K562 (cell line): ENCODE measurements at regions not wholly inside any gene's neighbourhood (a gene's known extent, or its start where the extent isn't known, plus 50 kb on each side); places are given as distances from the start of the nearest gene placed in this dataset.

Experiments
- ATAC-seq: fragments of 200-7000 bp; cut with Tn5 transposase; 3 replicates; pipeline ENCODE4 v1.9.1; 2020; ENCODE audit warnings: moderate library complexity
- BruUV-seq: library from RNA; stranded (reverse); fragments of 400-500 nt; replicated peaks from 2 replicates; lab custom pipeline; 2021; lab: Mats Ljungman, UMichigan
- CTCF ChIA-PET: fragments of 300-600 bp; formaldehyde crosslinking; extraction: SDS; loops from one replicate; lab custom pipeline; 2021; ENCODE audit warnings: low intra/inter-chr PET ratio; lab: Yijun Ruan, JAX
- POLR2A ChIA-PET: fragments of 300-600, 350-650 bp; sonication (Branson Sonifier 250); formaldehyde crosslinking; extraction: SDS; loops from one replicate; lab custom pipeline; 2021; ENCODE audit warnings: antibody characterized with exemption, inconsistent platforms; lab: Yijun Ruan, JAX
- DNase-seq, 4 experiments: peaks; one replicate each; pipeline versions ENCODE4 v3.0.0 to v3.0.0-alpha.2; 2011 to 2018; ENCODE audit warnings: low spot score in 3 of 4, mixed read lengths in 3 of 4; ENCODE audit errors: extremely low read depth in 1 of 4
- FAIRE-seq: peaks from 2 replicates; lab custom pipeline; 2011; peaks lifted over from hg19 to GRCh38; lab: Jason Lieb, UNC
- H2AFZ ChIP-seq: 2 replicates; pipeline ENCODE4 v1.6.0; 2011; ENCODE audit warnings: low read depth, low read length, control low read depth, inconsistent platforms
- H3K27ac ChIP-seq: fragments of 200-600 bp; 3 replicates; pipeline ENCODE4 v1.8.0; 2011; ENCODE audit warnings: low read depth, mild to moderate bottlenecking, control low read depth, inconsistent platforms, low read length, moderate library complexity, mixed read lengths; ENCODE audit errors: extremely low read depth
- H3K27me3 ChIP-seq, 2 experiments: fragments of 300-600 bp in 1 of 2; 2 replicates in 1 of 2; 3 replicates in 1 of 2; pipeline versions ENCODE4 v1.6.0 to v1.8.0; 2011; ENCODE audit warnings: inconsistent platforms in 2 of 2, low read length in 2 of 2, mild to moderate bottlenecking in 1 of 2, mixed read lengths in 1 of 2, moderate library complexity in 1 of 2; ENCODE audit not compliant: control insufficient read depth in 2 of 2, insufficient read depth in 2 of 2
- H3K36me3 ChIP-seq: fragments of 300-600 bp; 3 replicates; pipeline ENCODE4 v1.8.0; 2011; ENCODE audit warnings: mild to moderate bottlenecking, low read length, inconsistent platforms; ENCODE audit not compliant: control insufficient read depth, insufficient read depth
- H3K4me1 ChIP-seq, 2 experiments: fragments of 200-600 bp in 1 of 2; replicated peaks in 1 of 2; 2 replicates in 1 of 2; 3 replicates in 1 of 2; pipeline versions ENCODE4 v1.5.1 to v1.8.0; 2011; ENCODE audit warnings: inconsistent platforms in 2 of 2, low read length in 2 of 2, mild to moderate bottlenecking in 1 of 2, mixed read lengths in 1 of 2, moderate library complexity in 1 of 2; ENCODE audit not compliant: control insufficient read depth in 2 of 2, insufficient read depth in 2 of 2
- H3K4me2 ChIP-seq: 2 replicates; pipeline ENCODE4 v1.6.1; 2011; ENCODE audit warnings: low read length, control low read depth, inconsistent platforms, mixed read lengths; ENCODE audit not compliant: insufficient read depth
- H3K4me3 ChIP-seq: fragments of 200-600 bp; sonication (generic), shearing (Covaris generic); 2 replicates; pipeline ENCODE4 v1.5.1; 2016; ENCODE audit warnings: control low read depth, inconsistent platforms
- H3K79me2 ChIP-seq: fragments of 200-600 bp; 3 replicates; pipeline ENCODE4 v1.8.0; 2011; ENCODE audit warnings: low read length, inconsistent platforms; ENCODE audit not compliant: control insufficient read depth, insufficient read depth
- H3K9ac ChIP-seq, 2 experiments: 2 replicates each; pipeline versions ENCODE4 v1.6.0 to v1.6.1; 2011; ENCODE audit warnings: low read depth in 2 of 2, low read length in 2 of 2, control low read depth in 1 of 2, inconsistent platforms in 1 of 2, mild to moderate bottlenecking in 1 of 2, mixed read lengths in 1 of 2; ENCODE audit not compliant: insufficient read depth in 1 of 2
- H3K9me1 ChIP-seq: one replicate; pipeline ENCODE4 v1.6.0; 2011; ENCODE audit warnings: inconsistent platforms, mild to moderate bottlenecking, low read length, moderate library complexity; ENCODE audit not compliant: control insufficient read depth, insufficient read depth
- H3K9me3 ChIP-seq: replicated peaks from 2 replicates; pipeline ENCODE4 v1.5.1; 2011; ENCODE audit warnings: low read depth, low read length, inconsistent platforms; ENCODE audit not compliant: control insufficient read depth, insufficient read depth
- H4K20me1 ChIP-seq: replicated peaks from 2 replicates; pipeline ENCODE4 v1.6.1; 2011; ENCODE audit warnings: low read length, inconsistent platforms, mixed read lengths; ENCODE audit not compliant: control insufficient read depth, insufficient read depth
- CBX8 ChIP-seq: fragments of 200-600 bp; sonication (generic); IDR thresholded peaks from 2 replicates; pipeline ENCODE4 v1.6.1; 2012; ENCODE audit warnings: borderline replicate concordance, mixed run types, low read depth, mild to moderate bottlenecking, moderate library complexity, mixed read lengths, low read length, control low read depth, inconsistent platforms; ENCODE audit not compliant: poor library complexity, severe bottlenecking; ENCODE audit errors: extremely low read depth
- KDM2B ChIP-seq: fragments of 250-450 bp; sonication (Bioruptor Pico); IDR thresholded peaks from 2 replicates; pipeline ENCODE4 v1.8.0; 2021; ENCODE audit warnings: mild to moderate bottlenecking, moderate library complexity
- TFAM ChIP-seq: fragments of 250-450 bp; sonication (Bioruptor Pico); conservative IDR thresholded peaks from 2 replicates; pipeline ENCODE4 v1.5.0; 2021; ENCODE audit warnings: mild to moderate bottlenecking, moderate library complexity
- WGBS: fragments of 100-300 bp; shearing (Covaris generic); methylation state at CpG from one replicate; pipeline ENCODE4 v1.1.6; 2016; ENCODE audit warnings: low coverage, mixed read lengths; ENCODE audit not compliant: insufficient coverage; ENCODE audit errors: missing lambda C conversion rate; 5-methylcytosine and 5-hydroxymethylcytosine counted together
- in situ Hi-C: fragments of 300-500 bp; cut with MboI; formaldehyde crosslinking; loops from 4 replicates; pipeline ENCODE4 v1.15.0; 2018; ENCODE audit warnings: inconsistent platforms, mixed read lengths
- intact Hi-C: fragments of 100-400 bp; cut with micrococcal nuclease; formaldehyde crosslinking; loops from 2 replicates; pipeline ENCODE4 v1.14.2; 2022
- TF ChIP-seq, protein P1 (sequence below): fragments of 450-650 bp; formaldehyde crosslinking; IDR thresholded peaks from 2 replicates; pipeline ENCODE4 v1.4.0; 2022; ENCODE audit warnings: missing genetic modification characterization

DNA sequence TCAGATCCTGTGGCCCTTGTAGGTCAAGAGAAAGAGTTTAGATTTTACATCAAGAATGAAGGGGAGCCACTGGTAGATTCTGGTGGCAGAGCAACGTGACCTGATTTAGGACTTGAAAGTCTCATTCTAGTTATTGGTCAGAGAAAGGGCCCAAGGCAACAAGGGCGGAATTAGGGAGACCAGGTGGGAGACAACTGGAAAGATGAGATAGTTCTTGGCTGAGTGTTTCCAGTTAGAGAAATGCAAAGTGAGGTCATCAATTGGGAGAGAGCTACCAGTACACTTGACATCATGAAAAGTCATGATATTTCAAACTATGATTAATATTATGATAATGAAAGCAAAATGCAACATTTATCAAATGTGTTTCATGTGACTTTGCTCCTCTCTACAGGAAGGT, 147.2 kb upstream of the FAM20A start:
- in situ Hi-C loops, result no loop called here
- TF ChIP-seq TFAM (CRISPR knock-in tag) (no peak), CBX8 (no peak), KDM2B (CRISPR knock-in tag) (no peak)
- TF ChIP-seq, protein P1, sequence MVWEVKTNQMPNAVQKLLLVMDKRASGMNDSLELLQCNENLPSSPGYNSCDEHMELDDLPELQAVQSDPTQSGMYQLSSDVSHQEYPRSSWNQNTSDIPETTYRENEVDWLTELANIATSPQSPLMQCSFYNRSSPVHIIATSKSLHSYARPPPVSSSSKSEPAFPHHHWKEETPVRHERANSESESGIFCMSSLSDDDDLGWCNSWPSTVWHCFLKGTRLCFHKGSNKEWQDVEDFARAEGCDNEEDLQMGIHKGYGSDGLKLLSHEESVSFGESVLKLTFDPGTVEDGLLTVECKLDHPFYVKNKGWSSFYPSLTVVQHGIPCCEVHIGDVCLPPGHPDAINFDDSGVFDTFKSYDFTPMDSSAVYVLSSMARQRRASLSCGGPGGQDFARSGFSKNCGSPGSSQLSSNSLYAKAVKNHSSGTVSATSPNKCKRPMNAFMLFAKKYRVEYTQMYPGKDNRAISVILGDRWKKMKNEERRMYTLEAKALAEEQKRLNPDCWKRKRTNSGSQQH (CRISPR knock-in tag), result no peak
- intact Hi-C loops, result no loop called here
- Histone ChIP-seq H3K27me3 (peaks cover 8 to 9% of the 10 kb centered on the region in 2 experiments; a peak in 4 of 5 replicates), H3K27ac (no peak overlapping the region), H3K4me3 (no peak overlapping the region), H2AFZ (no peak overlapping the region), H3K9me3 (no peaks in the 10 kb centered on the region), H4K20me1 (no peaks in the 10 kb centered on the region), H3K36me3 (no peaks in the 10 kb centered on the region), H3K9me1 (no peaks in the 10 kb centered on the region), H3K9ac (no peak overlapping the region), H3K4me2 (no peak overlapping the region), H3K79me2 (no peaks in the 10 kb centered on the region), H3K4me1 (no peaks in the 10 kb centered on the region)
- FAIRE-seq (no peak), DNase-seq (no peak), ATAC-seq (no peak)
- WGBS, result 4% methylated on average over 2 of the region's 2 CpGs
- ChIA-PET POLR2A (no interaction called here), CTCF (no interaction called here)
- BruUV-seq, result no TSS peak
